HG02759 (cell line): ENCODE measurements at regions not wholly inside any gene's neighbourhood (a gene's known extent, or its start where the extent isn't known, plus 50 kb on each side); places are given as distances from the start of the nearest gene placed in this dataset.

Source experiments
- ATAC-seq: cut with Tn5 transposase; IDR thresholded peaks from one replicate; pipeline ENCODE4 v1.9.1; 2021; ENCODE audit warnings: mild to moderate bottlenecking, moderate library complexity; ENCODE audit not compliant: unreplicated experiment

DNA sequence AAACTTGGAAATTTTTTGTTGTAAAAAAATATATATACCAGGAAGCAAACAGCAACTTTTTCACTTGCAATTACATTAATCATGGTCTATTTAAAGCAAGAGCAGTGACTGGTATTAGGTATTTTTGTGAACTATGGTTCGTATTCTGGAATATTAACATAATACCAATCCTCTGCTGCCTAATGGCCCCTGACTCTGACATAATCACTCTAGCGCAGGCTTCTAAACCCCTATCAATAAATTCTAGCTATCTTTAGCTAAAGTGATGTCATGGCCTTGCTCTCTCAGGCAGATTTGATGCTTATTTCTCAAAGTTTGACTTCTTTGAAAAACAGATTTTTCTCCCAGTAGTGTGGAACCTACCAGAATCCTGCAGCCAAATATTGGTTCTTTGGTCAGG, 808.3 kb downstream of the VGLL3 start:
- no peak for ATAC-seq

DNA sequence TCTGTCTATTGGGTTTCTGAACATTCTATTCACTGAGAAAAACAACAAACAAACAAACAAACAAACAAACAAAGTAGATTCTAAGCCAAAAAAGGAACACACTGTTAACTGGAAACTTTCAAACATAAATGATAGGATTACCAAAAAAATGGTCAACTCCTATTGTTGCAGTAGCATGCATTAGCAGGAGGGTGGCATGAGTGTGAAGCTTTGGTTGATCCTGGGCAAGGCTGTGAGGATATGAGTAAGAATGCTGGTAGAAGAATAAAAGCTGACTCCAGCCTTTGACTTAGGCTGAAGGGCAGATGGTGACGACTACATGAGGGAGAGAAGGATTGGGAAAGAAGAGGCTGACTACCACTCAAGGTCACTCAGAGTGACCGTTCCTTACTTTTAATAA, 810.3 kb downstream of the VGLL3 start:
- no peak for ATAC-seq

DNA sequence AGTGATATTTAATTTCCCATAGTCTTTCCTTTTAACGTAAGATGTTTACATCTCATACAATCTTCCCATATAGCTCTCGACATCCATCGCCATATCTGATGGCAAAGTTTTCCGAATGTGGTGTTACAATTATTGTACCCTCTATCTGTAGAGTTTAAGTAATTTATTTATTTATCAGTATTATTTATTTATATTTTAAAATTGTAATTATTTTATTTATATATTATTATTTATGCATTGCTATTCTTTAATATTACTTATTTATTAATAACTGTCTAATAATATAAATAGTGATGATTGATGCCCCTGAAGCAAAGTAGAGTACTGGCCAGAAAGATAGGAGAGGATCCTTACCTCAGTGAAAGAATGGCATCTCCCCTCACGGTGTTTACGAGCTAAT, 812.9 kb downstream of the VGLL3 start:
- no peak for ATAC-seq

DNA sequence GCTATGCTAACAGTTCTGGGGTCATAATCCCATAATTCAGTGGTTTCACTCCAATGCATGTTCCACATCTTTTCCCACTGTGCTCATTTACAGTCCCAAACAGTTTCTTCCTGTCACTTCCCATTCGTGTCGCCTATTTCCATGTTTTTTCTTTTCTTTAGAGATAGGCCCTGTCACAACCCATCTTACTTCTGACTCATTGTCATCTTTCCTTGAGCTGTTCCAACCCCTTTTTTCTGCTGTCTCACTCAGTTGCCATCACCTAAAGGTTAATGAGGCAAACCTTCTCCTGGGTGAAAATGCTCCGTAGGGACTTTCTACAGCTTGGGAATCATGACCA, 814.5 kb downstream of the VGLL3 start:
- no peak for ATAC-seq

DNA sequence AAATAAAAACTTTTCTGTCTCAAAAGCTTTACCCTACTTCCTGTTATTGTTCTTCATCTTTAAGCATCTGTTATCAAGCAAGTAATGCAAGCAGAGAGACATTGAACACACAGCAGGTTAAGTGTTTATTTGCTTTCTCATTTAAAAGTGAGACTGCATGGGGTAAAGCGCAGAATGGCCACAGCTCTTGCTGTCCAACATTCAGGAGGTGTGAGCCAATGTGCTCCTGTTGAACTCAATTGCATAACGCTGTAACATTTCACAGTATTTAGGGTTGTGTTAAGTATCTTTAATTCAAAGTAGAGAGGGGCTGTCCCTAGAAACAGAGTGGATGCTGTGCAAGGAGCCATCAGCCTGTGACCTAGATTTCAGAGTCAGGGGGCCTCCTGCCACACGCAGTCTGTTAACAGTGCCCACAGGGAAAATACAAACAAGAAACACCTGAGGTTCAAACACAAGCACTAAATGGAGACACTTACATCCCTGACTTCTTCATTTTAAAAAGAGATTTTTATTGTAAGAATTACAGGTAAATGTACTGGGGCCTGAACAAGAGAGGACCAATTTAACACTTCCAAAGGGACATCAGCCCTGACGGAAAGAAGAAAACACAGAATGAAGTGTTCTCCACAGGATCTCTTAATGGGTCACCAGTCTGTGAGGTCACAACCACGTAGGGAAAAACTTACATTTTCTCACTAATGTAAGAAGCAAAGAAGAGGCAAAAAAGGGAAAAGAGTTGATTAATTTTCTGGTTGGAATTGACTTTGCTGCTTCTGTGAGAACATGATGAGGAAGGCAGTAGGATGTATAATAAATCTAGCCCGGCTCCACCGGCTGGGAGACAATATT, 815.1 kb downstream of the VGLL3 start:
- ATAC-seq: no peak

DNA sequence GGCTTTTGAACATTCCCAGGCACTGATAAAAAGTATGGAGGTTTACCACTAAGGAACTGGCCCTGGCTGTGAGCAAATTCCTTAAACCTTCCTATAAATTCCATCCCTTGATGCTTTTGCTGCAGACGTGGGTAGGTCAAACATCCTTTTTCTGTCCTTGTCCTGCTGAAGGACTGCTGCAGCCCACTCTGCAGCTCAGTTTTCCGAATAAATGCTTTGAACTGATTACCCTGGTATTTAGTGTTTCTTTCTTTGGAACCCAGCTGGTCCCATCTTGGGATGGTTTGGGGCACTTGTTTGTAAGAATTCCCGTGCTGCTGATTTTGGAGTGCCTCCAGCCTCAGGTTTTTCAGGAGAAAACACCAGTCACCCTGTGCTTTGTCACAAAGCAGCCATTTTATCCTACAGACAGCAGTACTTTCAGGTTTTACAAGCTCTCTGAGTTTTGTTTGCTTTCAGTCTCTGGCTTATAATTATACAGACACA, 815.9 kb downstream of the VGLL3 start:
- ATAC-seq: no peak

DNA sequence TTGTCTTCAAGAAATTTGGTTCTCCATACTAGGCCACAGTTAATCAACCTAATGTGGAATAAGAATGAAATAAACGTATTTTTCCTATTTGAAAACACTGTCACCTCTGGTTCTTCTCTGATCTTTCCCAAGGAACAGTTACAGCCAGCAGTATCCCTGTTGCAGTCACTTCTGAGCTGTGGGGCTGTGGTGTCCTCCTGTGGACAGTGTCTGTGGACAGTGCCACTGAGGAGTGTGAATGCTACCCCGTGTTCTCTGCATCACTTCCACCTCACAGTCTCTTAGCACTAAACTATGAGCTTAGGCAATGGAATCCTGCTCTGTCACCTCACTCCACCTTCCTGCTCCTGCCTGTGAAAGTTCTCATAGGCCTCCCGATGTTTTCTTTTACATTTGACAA, 817.5 kb downstream of the VGLL3 start:
- no peak for ATAC-seq

DNA sequence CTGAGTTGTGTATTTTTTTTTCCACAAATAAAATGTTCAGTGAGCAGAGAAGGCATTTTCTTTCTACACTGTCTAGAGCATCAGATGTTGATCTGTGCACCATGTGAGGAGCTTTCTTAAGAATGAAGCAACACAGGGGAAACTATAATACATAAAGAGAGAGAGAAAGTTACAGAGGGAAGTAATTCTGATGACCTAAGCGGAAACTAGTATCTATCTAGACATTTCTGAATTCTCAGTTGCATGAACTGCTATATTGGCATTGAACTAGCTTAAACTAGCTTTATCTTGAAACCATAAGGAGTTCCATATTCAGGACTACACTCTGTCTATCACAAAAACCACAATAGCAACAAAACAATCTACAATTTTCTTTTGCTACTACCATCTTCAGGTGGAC, 822.4 kb downstream of the VGLL3 start:
- ATAC-seq: no peak

DNA sequence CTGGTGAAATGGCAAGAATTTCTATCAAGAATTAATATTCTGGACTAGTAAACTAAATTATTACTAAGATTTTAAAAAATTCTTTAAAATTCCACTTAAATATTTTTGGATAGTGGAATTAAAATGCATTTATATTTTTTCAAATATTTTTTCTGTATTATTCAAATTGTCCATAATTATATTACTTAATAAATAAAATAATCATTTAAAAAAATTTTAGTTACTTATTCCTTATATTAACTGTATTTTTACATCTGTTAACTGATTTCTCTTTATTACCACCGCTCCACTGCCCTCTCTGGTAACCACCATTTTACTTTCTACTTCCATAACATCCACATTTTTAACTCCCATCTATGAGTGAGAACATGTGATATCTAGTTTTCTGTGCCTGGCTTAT, 828.4 kb downstream of the VGLL3 start:
- no peak for ATAC-seq

DNA sequence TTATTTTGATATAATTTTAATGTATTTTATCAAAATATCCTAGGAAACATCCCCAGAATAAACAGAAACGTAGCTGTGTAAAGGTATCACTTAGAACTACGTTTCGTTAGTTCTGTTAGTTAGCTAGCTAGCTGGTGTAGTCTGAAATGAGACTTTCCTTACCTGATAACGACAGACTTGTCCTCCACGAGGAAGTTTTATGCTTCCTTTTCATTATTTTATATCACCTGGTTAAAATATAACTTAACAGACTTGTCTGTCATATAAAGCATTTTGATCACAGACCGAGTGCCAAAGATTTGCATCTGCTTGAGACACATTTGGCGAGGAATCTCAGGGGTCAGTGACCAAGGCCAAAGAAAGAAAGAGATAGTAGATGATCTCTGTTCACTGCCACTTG, 829.5 kb downstream of the VGLL3 start:
- ATAC-seq: no peak

DNA sequence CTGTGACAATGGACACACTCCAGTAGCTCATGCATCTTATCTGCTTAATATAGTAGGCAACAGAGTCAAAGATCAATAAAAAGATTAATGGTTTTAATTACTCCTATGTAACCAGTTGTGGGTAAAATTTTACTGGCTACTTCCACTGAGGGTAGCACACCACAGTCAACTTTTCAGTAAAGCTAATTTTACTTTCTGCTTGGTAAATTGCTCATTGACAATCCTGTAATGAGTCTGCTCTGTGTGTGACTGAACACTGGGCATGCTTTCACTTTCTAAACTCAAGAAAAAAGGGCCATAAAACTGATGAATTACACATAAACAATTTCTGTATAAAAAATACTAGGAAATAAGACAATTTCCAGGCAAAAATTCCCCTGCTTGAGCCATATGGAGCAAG, 838.3 kb downstream of the VGLL3 start:
- no peak for ATAC-seq

DNA sequence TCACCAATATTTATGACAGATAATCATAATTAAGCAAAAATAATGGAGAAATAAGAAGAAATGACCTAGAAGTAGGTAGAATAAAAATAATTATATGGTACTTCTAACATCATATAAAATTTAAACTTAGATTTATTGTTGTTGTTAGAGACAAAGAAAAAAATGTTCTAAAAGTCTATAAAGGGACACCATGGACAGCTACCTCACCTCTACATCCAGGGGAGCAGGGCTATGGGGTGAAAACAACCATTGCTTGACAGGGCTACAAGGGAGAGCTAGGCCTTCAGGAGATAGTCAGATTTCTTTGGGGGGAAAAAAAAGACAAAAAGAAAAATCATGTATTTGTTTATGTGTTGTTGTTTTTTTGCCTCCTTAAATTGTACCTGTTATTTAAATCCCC, 841.9 kb downstream of the VGLL3 start:
- ATAC-seq: no peak

DNA sequence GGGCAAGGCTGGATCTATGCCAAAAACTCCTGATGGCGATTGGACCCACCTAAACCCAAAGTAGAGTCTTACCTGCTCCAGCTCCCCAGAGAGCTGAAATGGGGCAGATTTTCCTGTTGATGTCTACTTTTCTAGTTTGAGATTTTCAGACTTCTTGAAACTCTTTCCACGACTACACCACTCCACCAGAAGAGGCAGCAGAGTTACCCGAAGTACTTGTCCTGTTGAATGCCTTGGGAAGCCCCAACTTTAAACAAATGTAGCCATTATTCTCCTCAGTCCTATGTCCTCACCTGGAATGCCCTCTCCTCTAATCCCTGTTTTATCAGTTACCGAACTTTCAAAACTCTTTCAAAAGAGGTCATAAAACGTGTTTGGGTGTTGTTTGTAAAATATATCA, 843.8 kb downstream of the VGLL3 start:
- no peak for ATAC-seq

DNA sequence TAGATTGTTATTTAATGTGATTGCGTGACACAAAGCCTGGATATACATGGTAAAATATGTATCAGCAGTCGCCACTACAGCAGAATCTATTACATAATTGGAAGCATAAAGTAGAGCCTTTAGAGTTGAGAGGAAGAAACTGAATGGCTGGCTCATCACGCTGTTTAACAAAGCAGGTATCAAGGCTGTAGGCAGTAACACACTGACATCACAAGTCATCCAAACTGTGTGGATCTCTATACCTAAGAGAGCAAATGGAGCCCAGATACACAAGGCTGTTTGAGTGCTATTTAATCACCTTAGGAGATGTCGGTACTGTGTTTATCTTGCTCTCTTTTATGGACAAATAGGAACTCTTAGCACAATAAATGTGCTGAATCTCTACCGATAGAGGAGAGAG, 864.4 kb downstream of the VGLL3 start:
- no peak for ATAC-seq
